HG02642 (cell line): ENCODE measurements at regions not wholly inside any gene's neighbourhood (a gene's known extent, or its start where the extent isn't known, plus 50 kb on each side); places are given as distances from the start of the nearest gene placed in this dataset.

Experiments
- ATAC-seq: cut with Tn5 transposase; IDR thresholded peaks from one replicate; pipeline ENCODE4 v1.9.1; 2021; ENCODE audit warnings: mild to moderate bottlenecking; ENCODE audit not compliant: unreplicated experiment, poor library complexity

GRCh38 chr11:79592824-79593223 lies 152.0 kb upstream of the TENM4 start:
- ATAC-seq: no peak

GRCh38 chr11:79592406-79592805 lies 151.6 kb upstream of the TENM4 start:
- ATAC-seq: no peak

- ATAC-seq: no peak
Measured at GRCh38 chr11:79582434-79582833, 141.6 kb upstream of the TENM4 start.

GRCh38 chr11:79579063-79579462 lies 138.2 kb upstream of the TENM4 start:
- ATAC-seq: no peak

- no peak for ATAC-seq
Measured at GRCh38 chr11:79578116-79578515, 137.3 kb upstream of the TENM4 start.

GRCh38 chr11:79575701-79576100 lies 134.9 kb upstream of the TENM4 start:
- no peak for ATAC-seq

- ATAC-seq: no peak
Measured at GRCh38 chr11:79570104-79570503, 129.3 kb upstream of the TENM4 start.

- no peak for ATAC-seq
Measured at GRCh38 chr11:79564288-79564925, 123.6 kb upstream of the TENM4 start.

- no peak for ATAC-seq
Measured at GRCh38 chr11:79561496-79561895, 120.7 kb upstream of the TENM4 start.

- ATAC-seq: no peak
Measured at GRCh38 chr11:79550809-79551208, 110.0 kb upstream of the TENM4 start.

- no peak for ATAC-seq
Measured at GRCh38 chr11:79547256-79547655, 106.4 kb upstream of the TENM4 start.

- ATAC-seq: no peak
Measured at GRCh38 chr11:79546351-79546750, 105.5 kb upstream of the TENM4 start.

- ATAC-seq: no peak
Measured at GRCh38 chr11:79544361-79544760, 103.5 kb upstream of the TENM4 start.

- ATAC-seq: no peak
Measured at GRCh38 chr11:79543101-79543500, 102.3 kb upstream of the TENM4 start.

- ATAC-seq: no peak
Measured at GRCh38 chr11:79541466-79541865, 100.6 kb upstream of the TENM4 start.

GRCh38 chr11:79538775-79539174 lies 97.9 kb upstream of the TENM4 start:
- ATAC-seq: no peak

GRCh38 chr11:79536155-79536917 lies 95.5 kb upstream of the TENM4 start:
- no peak for ATAC-seq

GRCh38 chr11:79535606-79536005 lies 94.8 kb upstream of the TENM4 start:
- no peak for ATAC-seq

GRCh38 chr11:79525257-79525656 lies 84.4 kb upstream of the TENM4 start:
- no peak for ATAC-seq

- no peak for ATAC-seq
Measured at GRCh38 chr11:79522626-79523025, 81.8 kb upstream of the TENM4 start.

- ATAC-seq: no peak
Measured at GRCh38 chr11:79520086-79520485, 79.3 kb upstream of the TENM4 start.

GRCh38 chr11:79515781-79516180 lies 75.0 kb upstream of the TENM4 start:
- ATAC-seq: no peak
